ENCODE measurements at regions not wholly inside any gene's neighbourhood (a gene's known extent, or its start where the extent isn't known, plus 50 kb on each side); places are given as distances from the start of the nearest gene placed in this dataset.
"Not testable (repeated sequence)": the region's sequence is repeated elsewhere in the genome, so short reads cannot be mapped to it uniquely, and the experiment has no call there.

GRCh38 chr5:52043543-52043942, 660.3 kb downstream of the ISL1 start:
- TF ChIP-seq ZFX (IDR thresholded peaks at IDR 0.05; ENCODE audit: borderline replicate concordance): no peak
- TF ChIP-seq CTCF (IDR thresholded peaks at IDR 0.05): no peak

DNA sequence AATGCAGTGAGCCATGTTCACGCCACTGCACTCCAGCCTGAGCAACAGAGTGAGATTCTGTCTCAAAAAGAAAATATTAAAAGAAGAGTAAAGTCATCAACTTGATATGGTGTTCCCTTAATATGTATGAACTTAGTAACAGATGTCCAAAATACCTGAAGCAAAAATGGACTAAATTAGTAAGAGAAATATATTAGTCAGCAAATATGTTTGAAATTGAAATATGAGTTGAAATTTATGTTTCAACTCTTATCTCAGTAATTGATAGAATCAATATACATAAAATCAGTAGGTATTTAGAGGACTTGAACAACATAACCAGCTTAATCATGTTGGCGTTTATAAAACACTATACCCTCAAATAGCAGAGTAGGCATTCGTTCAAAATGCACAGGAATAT, 668.5 kb downstream of the ISL1 start:
- H3K27ac ChIP-seq: no peak overlapping the region
- no peak for TF ChIP-seq ZFX (IDR thresholded peaks at IDR 0.05; ENCODE audit: borderline replicate concordance)
- no peak for TF ChIP-seq CTCF (IDR thresholded peaks at IDR 0.05)

More at GRCh38 chr5:52043543-52043942, 660.3 kb downstream of the ISL1 start:
- no peak overlapping the region for H3K27ac ChIP-seq

DNA sequence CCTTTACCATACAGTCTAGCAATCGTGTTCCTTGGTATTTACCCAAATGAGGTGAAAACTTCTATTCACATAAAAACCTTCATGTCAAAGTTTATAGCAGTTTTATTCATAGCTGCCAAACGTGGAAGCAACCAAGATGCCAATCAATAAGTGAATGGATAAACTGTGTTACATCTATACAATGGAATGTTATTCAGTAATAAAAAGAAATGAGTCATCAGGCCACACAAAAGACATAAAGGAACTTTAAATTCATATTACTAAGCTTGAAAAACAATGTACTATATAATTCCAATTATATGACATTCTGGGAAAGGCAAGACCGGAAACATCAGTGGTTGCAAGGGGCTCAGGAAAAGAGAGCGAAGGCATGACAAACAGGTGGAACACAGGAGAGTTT, 679.9 kb downstream of the ISL1 start:
- no peak overlapping the region for H3K27ac ChIP-seq
- no peak for TF ChIP-seq ZFX (IDR thresholded peaks at IDR 0.05; ENCODE audit: borderline replicate concordance)
- no peak for TF ChIP-seq CTCF (IDR thresholded peaks at IDR 0.05)

DNA sequence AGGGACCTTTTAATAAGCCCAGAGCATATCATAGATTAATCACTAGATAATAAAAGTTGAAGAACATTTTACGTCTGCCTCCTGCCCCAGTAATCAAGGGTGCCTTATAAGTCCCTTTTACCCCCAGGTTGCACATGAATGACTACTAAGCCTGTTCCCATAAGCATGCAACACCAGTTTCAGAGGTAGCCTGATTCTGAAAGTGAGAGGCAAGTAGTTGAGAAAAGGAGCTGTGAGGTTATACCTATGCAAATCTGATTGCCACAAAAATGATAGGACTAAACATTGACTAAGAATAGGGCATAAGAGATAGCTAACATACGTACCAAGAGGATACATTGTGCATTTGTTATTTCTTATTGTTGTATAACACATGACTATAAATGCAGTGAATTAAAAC, 681.9 kb downstream of the ISL1 start:
- TF ChIP-seq ZFX (IDR thresholded peaks at IDR 0.05; ENCODE audit: borderline replicate concordance) (no peak), CTCF (IDR thresholded peaks at IDR 0.05) (no peak)
- H3K27ac ChIP-seq: no peak overlapping the region

GRCh38 chr5:52069997-52070396, 686.7 kb downstream of the ISL1 start:
- H3K27ac ChIP-seq: no peak overlapping the region
- no peak for TF ChIP-seq ZFX (IDR thresholded peaks at IDR 0.05; ENCODE audit: borderline replicate concordance)
- no peak for TF ChIP-seq CTCF (IDR thresholded peaks at IDR 0.05)

DNA sequence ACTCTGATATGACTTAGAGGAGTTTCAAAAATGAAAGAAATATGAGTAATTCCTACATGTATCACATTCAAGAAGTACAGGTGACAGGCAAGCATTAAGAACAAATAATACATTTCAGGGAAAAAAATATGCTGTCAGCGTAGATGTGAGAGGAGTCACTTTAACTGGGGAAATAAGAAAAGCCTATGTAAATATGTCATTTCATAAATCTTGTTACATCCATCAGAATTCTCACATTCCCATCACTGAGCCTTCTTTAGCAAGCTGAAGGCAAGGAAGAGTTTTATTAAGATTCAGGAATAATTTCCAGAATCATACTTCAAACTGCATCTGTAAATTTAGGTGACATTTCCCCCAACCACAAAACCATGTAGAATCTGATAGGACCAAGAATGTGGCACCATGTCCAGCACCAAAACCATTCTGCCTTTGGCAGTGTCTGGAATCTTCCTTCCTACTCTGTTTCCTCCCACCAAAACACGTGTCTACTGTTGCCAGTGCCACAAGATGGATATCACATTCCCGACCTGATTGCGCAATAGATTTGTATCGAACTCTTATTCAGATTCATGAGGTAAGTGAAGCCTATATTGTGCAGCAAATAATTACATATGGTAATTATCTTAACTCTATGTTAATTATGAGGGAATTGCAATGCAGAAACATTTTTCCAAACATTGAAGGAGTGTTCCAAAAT, 690.9 kb downstream of the ISL1 start:
- no peak overlapping the region for H3K27ac ChIP-seq
- TF ChIP-seq CTCF (IDR thresholded peaks at IDR 0.05) (no peak), ZFX (IDR thresholded peaks at IDR 0.05; ENCODE audit: borderline replicate concordance) (no peak)

DNA sequence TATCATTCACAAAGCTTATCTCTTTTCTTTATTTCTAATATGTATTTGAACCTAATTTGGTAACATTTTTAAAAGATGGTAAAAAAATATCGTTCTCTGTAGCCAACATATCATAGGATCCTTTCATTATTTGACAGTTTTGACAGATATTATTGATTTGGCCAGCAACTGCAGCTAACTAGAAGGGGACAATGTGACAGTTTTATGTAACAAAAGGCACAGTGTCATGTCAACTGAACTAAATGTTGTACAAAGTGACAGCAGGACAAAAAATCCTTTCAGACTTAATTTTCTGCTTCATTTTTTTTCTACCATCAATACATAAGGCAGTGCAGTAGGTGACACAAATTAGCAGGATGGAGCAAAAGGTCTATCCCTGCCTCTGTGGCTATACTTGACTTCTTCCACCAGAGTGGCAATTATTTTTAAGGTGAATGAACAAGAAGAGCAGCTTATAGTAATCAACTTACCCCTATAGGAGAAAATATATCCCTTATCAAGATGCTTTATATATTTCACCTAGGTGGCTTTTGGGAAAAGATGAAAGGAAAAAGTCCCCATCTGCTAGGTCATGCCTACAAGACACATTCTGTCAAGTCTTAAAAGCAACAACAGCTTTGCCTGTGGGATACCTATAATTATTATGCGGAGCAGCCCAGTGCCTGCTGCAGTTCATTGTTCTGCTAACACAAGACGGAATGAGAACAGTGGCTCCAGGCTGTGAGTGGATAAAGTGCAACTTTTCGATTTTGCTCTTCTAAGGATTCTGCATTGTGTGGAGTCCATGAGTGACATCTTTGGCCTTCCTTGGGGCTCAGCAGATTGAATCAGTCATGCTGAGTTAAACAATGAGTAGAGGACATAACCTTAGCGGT, 694.9 kb downstream of the ISL1 start:
- TF ChIP-seq CTCF (IDR thresholded peaks at IDR 0.05) (no peak), ZFX (IDR thresholded peaks at IDR 0.05; ENCODE audit: borderline replicate concordance) (no peak)
- no peak overlapping the region for H3K27ac ChIP-seq

DNA sequence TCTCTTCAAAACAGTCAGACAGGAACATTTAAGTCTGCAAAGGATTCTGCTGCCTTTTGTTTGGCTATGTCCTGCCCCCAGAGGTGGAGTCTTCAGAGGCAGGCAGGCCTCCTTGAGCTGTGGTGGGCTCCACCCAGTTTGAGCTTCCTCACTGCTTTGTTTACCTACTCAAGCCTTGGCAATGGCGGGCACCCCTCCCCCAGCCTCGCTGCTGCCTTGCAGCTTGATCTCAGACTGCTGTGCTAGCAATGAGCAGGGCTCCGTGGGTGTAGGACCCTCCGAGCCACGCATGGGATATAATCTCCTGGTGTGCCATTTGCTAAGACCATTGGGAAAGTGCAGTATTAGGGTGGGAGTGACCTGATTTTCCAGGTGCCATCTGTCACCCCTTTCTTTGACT, 685.4 kb upstream of the ITGA1 start:
- H3K27ac ChIP-seq: not testable (repeated sequence)
